Uterus (tissue), 3 donors: ENCODE measurements at regions not wholly inside any gene's neighbourhood (a gene's known extent, or its start where the extent isn't known, plus 50 kb on each side); places are given as distances from the start of the nearest gene placed in this dataset.
A peak's percentile ranks its signal among the peaks of the same experiment; 100 is the strongest.

ENCODE experiments used
- DNase-seq, 2 donors: peaks; one replicate each; pipeline ENCODE4 v3.0.0-alpha.2; 2019 to 2020
- H3K27ac ChIP-seq, 2 donors: fragments of 200-600 bp; sonication (generic); 1 replicate in 1 of 2; 2 replicates in 1 of 2; pipeline ENCODE4 v1.5.1; 2016 to 2018
- H3K27me3 ChIP-seq, 2 donors: fragments of 200-600 bp; sonication (generic); one replicate each; pipeline ENCODE4 v1.5.1; 2018 to 2019; ENCODE audit warnings: control low read depth in 1 of 2
- H3K36me3 ChIP-seq, 2 donors: fragments of 200-600 bp; sonication (generic); one replicate each; pipeline ENCODE4 v1.5.1; 2019; ENCODE audit warnings: control low read depth in 1 of 2
- H3K4me1 ChIP-seq, 2 donors: fragments of 200-600 bp; sonication (generic); one replicate each; pipeline ENCODE4 v1.5.1; 2018 to 2019; ENCODE audit warnings: control low read depth in 1 of 2
- H3K4me3 ChIP-seq, 2 donors: fragments of 200-600 bp; sonication (generic); 1 replicate in 1 of 2; 2 replicates in 1 of 2; pipeline ENCODE4 v1.5.1; 2018 to 2019; ENCODE audit warnings: mild to moderate bottlenecking in 1 of 2
- H3K9me3 ChIP-seq, 2 donors: fragments of 200-600 bp; sonication (generic); one replicate each; pipeline ENCODE4 v1.5.1; 2019; ENCODE audit warnings: control low read depth in 1 of 2
- CTCF ChIP-seq, 4 experiments: fragments of 200-600 bp in 2 of 4; fragments of 450-650 bp in 2 of 4; sonication (generic) in 2 of 4; IDR thresholded peaks; one replicate each; pipeline ENCODE4 v1.5.1; 2016 to 2019; ENCODE audit warnings: antibody characterized with exemption in 4 of 4, mild to moderate bottlenecking in 2 of 4, moderate library complexity in 1 of 4
- POLR2A ChIP-seq, 2 donors: fragments of 450-650 bp; IDR thresholded peaks; one replicate each; pipeline ENCODE4 v1.6.1; 2016; ENCODE audit warnings: antibody characterized with exemption in 2 of 2, mild to moderate bottlenecking in 1 of 2, moderate library complexity in 1 of 2
- intact Hi-C: fragments of 100-400 bp; cut with DNase I; formaldehyde crosslinking; loops from one replicate; pipeline ENCODE4 v1.15.1; 2023; ENCODE audit warnings: low total_unique reads
- donor health status: DM: yes; HTN: yes; CAD: no.

- H3K4me3 ChIP-seq, result no peak overlapping the region
- no peak overlapping the region for H3K27ac ChIP-seq
- H3K36me3 ChIP-seq, result no peaks in the 10 kb centered on the region
- TF ChIP-seq CTCF (IDR thresholded peaks at IDR 0.05) (no peak), POLR2A (IDR thresholded peaks at IDR 0.05) (no peak)
- H3K27me3 ChIP-seq, result no peaks in the 10 kb centered on the region
- DNase-seq, result peak in 1 of 2 donors; percentile 15
- intact Hi-C loops, result no loop called here
- H3K9me3 ChIP-seq, result no peaks in the 10 kb centered on the region
- peaks cover 0 to 11% of the 10 kb centered on the region in 2 donors for H3K4me1 ChIP-seq
Measured at GRCh38 chr9:129385211-129385934, 207.3 kb upstream of the IER5L start.

- no peak overlapping the region for H3K4me3 ChIP-seq
- H3K4me1 ChIP-seq, result peaks cover 0 to 11% of the 10 kb centered on the region in 2 donors
- peak overlapping the region in 1 of 2 donors; percentile 94 for H3K27ac ChIP-seq
- peak in 1 of 2 donors; percentile 14 for DNase-seq
- no peaks in the 10 kb centered on the region for H3K9me3 ChIP-seq
- no peak for TF ChIP-seq POLR2A (IDR thresholded peaks at IDR 0.05)
- no peak for TF ChIP-seq CTCF (IDR thresholded peaks at IDR 0.05)
- H3K27me3 ChIP-seq, result no peaks in the 10 kb centered on the region
- intact Hi-C loops, result no loop called here
- no peaks in the 10 kb centered on the region for H3K36me3 ChIP-seq
Measured at GRCh38 chr9:129384491-129385210, 206.6 kb upstream of the IER5L start.

GRCh38 chr9:129383561-129384490 is 205.8 kb upstream of the IER5L start:
- no peaks in the 10 kb centered on the region for H3K36me3 ChIP-seq
- intact Hi-C loops, result no loop called here
- peaks cover 0 to 11% of the 10 kb centered on the region in 2 donors for H3K4me1 ChIP-seq
- DNase-seq, result peak; percentile 80 to 84
- TF ChIP-seq POLR2A (IDR thresholded peaks at IDR 0.05), result peak in 1 of 2 donors; percentile 55
- peak in 3 of 4 experiments; percentile 27 to 48 (median 40) for TF ChIP-seq CTCF (IDR thresholded peaks at IDR 0.05)
- H3K27me3 ChIP-seq, result no peaks in the 10 kb centered on the region
- peak overlapping the region; percentile 84 to 94 for H3K27ac ChIP-seq
- H3K9me3 ChIP-seq, result no peaks in the 10 kb centered on the region
- H3K4me3 ChIP-seq, result peak overlapping the region; percentile 50 to 60

- no peaks in the 10 kb centered on the region for H3K27me3 ChIP-seq
- intact Hi-C loops, result no loop called here
- H3K9me3 ChIP-seq, result no peaks in the 10 kb centered on the region
- no peaks in the 10 kb centered on the region for H3K36me3 ChIP-seq
- no peak for DNase-seq
- peaks cover 0 to 11% of the 10 kb centered on the region in 2 donors for H3K4me1 ChIP-seq
- peak overlapping the region; percentile 50 to 60 for H3K4me3 ChIP-seq
- no peak for TF ChIP-seq POLR2A (IDR thresholded peaks at IDR 0.05)
- no peak for TF ChIP-seq CTCF (IDR thresholded peaks at IDR 0.05)
- H3K27ac ChIP-seq, result peak overlapping the region; percentile 84 to 94
Measured at GRCh38 chr9:129383019-129383560, 205.0 kb upstream of the IER5L start.
